ENCODE measurements at regions not wholly inside any gene's neighbourhood (a gene's known extent, or its start where the extent isn't known, plus 50 kb on each side); places are given as distances from the start of the nearest gene placed in this dataset.

DNA sequence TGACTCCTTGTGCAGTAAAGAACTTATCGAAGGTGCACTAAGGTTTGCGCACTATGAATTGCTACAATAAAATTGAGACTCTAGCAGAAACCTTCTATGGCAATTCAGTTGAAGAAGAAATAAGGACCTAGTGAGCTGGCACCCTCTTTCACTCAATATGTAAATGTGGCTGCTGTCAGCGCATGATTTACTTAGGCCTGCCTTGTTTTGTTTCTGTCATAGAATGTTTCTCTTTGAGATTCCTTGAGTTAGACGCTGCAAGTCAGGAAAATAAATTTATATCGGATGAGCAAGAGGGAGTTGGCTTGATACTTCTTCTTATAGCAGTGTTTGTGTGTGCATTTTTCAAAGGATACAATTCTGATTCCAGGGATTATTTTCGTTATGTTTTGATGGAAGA is 322.1 kb downstream of the BLID start:
- TF ChIP-seq POLR2AphosphoS5 (IDR thresholded peaks at IDR 0.05; ENCODE audit: low read depth, low read length) (no peak; the same call in 1 of the 2 replicates), SIN3A (IDR thresholded peaks at IDR 0.05; ENCODE audit: borderline replicate concordance, insufficient read depth, low read length) (no peak), TAF1 (IDR thresholded peaks at IDR 0.05; ENCODE audit: borderline replicate concordance, insufficient read depth, low read length) (no peak), FOXP2 (optimal IDR thresholded peaks at IDR 0.05; ENCODE audit: borderline replicate concordance, extremely low read depth, extremely low read length, insufficient read depth) (no peak)
- TF ChIP-seq, protein P1, sequence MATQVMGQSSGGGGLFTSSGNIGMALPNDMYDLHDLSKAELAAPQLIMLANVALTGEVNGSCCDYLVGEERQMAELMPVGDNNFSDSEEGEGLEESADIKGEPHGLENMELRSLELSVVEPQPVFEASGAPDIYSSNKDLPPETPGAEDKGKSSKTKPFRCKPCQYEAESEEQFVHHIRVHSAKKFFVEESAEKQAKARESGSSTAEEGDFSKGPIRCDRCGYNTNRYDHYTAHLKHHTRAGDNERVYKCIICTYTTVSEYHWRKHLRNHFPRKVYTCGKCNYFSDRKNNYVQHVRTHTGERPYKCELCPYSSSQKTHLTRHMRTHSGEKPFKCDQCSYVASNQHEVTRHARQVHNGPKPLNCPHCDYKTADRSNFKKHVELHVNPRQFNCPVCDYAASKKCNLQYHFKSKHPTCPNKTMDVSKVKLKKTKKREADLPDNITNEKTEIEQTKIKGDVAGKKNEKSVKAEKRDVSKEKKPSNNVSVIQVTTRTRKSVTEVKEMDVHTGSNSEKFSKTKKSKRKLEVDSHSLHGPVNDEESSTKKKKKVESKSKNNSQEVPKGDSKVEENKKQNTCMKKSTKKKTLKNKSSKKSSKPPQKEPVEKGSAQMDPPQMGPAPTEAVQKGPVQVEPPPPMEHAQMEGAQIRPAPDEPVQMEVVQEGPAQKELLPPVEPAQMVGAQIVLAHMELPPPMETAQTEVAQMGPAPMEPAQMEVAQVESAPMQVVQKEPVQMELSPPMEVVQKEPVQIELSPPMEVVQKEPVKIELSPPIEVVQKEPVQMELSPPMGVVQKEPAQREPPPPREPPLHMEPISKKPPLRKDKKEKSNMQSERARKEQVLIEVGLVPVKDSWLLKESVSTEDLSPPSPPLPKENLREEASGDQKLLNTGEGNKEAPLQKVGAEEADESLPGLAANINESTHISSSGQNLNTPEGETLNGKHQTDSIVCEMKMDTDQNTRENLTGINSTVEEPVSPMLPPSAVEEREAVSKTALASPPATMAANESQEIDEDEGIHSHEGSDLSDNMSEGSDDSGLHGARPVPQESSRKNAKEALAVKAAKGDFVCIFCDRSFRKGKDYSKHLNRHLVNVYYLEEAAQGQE (IDR thresholded peaks at IDR 0.05; ENCODE audit: insufficient read depth in 1 of 2, low read depth in 2 of 2, low read length in 2 of 2), result no peak
